GM18505 (cell line): ENCODE measurements at regions not wholly inside any gene's neighbourhood (a gene's known extent, or its start where the extent isn't known, plus 50 kb on each side); places are given as distances from the start of the nearest gene placed in this dataset.

Experiments
- ATAC-seq: cut with Tn5 transposase; IDR thresholded peaks from one replicate; pipeline ENCODE4 v1.9.1; 2021; ENCODE audit not compliant: unreplicated experiment
- POLR2A ChIP-seq: IDR thresholded peaks from 4 replicates; pipeline ENCODE4 v1.6.1; 2011; ENCODE audit warnings: borderline replicate concordance; ENCODE audit not compliant: insufficient read depth, insufficient read length; ENCODE audit errors: extremely low read depth

DNA sequence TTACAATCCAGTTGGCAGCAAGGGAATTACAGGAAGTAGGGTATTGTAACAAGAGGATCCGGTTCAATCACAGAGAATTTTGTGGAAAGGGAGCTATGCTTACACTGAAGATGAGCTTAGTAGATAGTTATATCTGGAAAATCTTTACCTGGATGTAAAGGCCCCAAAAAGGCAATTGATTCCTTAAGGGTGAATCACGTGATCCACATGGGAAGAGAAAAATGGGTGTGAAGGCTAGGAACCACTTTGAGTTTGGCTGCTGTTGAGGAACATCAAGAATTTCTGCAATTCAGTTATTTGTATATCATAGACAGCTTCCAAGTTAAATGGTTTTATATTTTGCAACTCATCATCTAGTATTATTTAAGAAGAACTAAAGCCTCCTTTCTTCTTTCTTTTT lies 194.0 kb upstream of the ARHGAP24 start:
- ATAC-seq, result no peak
- no peak for TF ChIP-seq POLR2A

DNA sequence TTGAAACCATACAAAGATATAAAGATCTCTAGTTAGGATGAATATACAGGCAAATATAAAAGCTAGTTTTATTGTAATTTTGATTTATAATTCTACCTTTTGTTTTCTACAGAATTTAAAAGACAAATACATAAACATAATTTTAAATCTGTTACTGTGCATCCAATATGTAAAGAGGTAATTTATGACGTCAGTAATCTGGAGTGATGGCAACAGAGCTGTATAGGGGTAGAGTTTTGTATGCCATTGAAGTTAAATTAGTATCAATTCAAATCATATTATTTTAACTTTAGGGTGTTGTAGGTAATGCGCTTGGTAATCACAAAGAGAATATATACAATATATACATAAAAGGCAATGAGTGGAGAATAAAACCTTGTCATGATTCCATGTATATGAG lies 183.7 kb upstream of the ARHGAP24 start:
- TF ChIP-seq POLR2A, result no peak
- no peak for ATAC-seq

DNA sequence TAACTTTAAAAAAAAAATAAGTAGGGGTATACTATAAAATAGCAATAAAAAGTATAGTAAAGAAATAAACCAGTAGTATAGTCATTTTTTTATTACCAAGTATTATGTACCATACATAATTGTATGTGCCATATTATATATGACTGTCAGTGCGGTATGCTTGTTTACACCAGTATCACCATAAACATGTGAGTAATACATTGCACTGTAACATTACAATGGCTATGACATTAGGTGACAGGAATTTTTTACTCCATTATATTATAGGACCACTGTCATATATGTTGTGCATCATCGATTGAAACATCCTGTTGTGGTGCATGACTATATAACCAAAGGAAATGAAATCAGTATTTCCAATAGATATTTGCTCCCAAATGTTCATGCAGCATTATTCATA lies 176.9 kb upstream of the ARHGAP24 start:
- no peak for TF ChIP-seq POLR2A
- no peak for ATAC-seq

DNA sequence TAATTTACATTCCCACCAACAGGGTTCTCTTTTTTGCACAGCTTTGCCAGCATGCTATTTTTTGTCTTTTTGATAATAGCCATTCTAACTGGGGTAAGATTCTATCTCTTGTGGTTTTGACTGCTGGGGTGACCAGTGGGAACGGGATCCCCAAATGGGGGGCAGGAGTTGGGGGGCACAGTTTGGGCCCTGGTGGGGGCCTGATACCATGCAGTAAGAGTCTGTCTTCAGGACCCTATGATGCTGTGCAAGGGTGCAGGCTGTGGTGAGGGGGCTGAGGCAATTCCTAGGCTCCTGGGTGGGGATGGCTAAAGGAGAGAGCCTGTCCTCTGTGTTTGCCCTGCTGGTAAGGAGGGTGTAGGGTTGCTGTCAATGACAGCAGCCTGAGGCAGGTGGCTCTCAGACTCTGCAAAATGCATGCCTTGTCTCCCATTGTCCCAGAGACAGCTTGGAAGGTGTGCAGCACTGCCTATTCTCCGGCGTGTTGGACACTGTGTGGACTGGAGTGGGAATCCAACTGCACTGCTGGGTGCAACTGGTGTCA lies 172.7 kb upstream of the ARHGAP24 start:
- ATAC-seq, result no peak
- TF ChIP-seq POLR2A, result no peak

DNA sequence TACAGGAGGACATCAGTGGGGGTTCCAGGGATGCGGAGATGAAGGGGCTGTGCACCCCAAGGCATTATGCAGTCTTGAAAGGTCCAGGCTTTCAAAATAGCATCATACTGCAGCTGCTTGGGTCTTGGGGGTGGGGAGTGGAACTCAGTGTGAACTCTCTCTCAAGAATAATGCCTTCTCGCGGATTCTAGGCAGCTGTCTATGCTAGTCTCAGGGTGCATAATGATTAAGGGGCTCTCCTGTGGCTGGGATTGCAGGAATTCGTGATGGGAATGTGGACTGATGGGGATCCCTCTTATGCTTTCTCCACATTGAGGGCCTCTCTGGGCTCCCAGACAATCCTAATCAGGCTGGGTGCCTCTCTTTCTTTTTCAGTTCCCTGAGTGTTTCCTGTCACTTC lies 172.2 kb upstream of the ARHGAP24 start:
- TF ChIP-seq POLR2A, result no peak
- ATAC-seq, result no peak

DNA sequence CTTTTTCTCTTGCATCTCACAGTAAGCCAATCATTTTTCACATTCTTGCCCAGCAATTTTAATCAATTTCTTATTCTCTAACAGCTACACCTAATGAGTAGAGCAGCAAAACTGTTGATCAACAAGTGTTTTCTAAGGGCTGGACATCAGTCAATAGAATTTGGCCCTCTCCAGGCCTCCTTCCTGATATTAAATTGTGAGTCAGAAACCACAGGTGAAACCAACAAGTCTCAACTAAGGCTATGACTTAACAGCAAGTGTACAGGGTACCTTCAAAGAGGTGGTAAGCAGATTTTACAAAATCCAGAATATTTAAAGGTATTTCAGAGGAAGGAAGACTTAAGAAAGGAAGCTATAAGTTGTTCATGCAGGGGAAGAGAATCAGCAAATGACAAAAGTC lies 156.5 kb upstream of the ARHGAP24 start:
- ATAC-seq, result no peak
- no peak for TF ChIP-seq POLR2A

DNA sequence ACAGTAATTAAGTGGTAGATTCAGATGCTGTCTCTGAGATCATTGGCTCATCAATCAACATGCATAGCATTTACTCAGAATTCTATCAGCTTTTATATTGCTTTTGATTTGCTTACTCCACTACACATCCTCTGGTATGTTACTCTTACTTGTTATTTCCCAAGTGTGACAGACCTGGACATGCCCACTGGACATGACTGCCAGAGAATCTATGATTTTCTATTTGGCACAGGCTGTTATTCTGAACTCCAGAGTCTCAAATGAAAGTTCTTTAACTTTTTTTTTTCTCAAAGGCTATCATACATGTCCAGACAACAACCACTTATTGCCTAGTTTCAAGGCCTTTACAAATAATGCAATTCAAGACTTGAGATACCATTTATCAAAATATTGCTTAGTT lies 116.1 kb upstream of the ARHGAP24 start:
- no peak for TF ChIP-seq POLR2A
- no peak for ATAC-seq

DNA sequence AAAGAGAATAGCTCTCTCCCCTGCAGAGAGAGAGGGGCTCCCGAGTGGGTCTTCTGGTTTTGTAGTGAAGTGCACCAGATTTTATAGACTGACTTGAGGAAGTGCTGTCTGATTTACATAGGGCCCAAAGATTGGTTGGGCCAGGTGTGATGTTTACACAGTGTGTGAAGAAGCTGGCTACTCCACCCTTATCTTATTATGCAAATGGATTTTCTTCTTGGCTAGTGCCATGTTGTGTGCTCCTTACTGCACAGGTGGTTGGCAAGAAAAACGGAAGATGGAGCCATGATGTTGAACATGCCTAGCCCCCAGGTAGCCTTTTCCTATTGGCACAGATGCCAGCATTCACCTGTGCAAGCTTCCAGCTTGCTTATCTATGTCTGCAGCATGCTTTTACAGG lies 112.4 kb upstream of the ARHGAP24 start:
- TF ChIP-seq POLR2A, result no peak
- ATAC-seq, result no peak

DNA sequence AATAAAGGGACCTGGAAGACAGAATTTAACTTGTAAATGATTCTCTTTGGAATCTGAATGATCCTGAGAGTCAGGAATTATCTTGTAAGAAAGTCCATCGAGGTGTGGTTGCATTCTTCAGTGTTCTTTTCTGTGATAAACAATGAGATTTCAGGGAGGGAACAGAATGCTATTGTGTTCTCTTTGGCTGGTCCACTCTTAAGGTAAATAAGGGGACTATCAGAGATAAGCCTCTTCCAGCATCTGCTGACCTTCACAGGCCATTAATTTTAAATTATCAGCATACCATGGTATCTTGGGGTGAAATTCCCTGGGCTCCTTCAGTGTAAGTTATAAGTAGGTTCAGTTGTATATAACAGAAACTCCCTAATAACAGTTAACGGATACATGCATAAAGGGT lies 107.1 kb upstream of the ARHGAP24 start:
- ATAC-seq, result no peak
- no peak for TF ChIP-seq POLR2A

DNA sequence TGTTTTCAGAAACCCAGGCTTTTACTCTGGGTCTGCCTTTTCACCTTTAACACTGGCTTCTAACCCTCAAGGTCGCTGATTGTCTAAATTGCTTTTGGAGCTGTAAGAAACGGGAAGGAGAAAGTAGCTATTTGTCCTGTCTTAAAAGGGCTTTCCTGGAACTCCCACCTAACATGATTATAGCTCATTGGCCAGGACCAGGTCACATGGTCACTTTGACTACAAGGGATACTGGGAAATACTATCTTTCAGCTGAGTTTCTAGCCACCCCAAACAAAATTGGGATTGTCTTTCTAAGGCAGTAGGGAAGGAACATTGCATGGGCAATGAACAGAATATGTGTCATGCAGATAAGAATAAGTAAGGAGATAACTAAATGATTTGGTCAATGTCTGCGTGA lies 106.7 kb upstream of the ARHGAP24 start:
- ATAC-seq, result no peak
- no peak for TF ChIP-seq POLR2A

DNA sequence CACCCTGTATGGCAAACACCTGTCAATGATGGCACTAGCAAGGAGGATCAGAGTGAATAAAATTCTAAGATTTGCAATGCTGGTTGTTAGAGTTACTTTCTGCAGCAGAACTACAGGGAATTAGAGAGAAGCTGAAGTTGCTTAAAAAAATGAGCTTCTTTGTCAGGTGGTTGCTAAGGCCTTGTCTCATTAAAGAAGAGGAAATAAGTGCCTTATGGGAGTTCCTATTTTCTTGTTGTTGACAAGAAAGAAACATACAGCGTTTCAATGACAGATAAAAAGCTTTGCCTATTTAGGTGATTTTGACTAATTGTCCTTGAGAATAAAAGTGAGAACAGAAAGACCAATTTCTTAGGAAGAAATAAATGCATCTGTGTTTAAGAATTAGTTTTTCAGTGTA lies 106.0 kb upstream of the ARHGAP24 start:
- TF ChIP-seq POLR2A, result no peak
- no peak for ATAC-seq

DNA sequence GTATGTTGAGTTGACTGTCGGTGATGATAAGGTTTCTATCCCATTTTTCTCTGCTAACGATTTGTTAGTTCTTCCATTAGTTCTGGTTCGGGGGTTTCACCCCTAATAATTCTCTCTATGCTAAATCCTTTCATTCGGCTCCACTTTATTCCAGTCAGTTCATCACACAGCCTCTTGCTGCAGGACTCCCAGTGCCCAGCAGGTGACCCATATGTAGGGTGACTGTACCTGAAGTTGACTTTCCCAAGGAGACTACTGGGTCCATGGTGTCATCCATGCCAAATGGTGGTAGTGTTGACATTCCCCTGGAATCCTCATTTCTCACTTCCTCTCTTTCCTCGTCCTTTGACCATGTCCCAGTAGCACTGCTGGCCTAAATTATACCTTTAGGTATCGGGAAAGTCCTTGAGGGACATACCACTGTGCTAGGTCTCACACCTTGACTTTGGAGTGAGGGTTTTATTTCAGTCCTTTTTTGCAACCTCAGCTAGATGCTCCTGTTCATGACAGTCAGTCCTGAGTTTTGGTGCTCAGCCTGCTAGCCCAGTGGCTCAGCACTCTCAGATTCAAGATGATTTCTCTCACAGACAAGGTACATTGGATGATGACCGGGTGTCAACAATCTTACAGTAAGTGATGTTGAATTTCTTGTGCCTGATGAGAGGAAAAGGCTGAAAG lies 105.1 kb upstream of the ARHGAP24 start:
- TF ChIP-seq POLR2A, result no peak
- peak; percentile 12 for ATAC-seq

DNA sequence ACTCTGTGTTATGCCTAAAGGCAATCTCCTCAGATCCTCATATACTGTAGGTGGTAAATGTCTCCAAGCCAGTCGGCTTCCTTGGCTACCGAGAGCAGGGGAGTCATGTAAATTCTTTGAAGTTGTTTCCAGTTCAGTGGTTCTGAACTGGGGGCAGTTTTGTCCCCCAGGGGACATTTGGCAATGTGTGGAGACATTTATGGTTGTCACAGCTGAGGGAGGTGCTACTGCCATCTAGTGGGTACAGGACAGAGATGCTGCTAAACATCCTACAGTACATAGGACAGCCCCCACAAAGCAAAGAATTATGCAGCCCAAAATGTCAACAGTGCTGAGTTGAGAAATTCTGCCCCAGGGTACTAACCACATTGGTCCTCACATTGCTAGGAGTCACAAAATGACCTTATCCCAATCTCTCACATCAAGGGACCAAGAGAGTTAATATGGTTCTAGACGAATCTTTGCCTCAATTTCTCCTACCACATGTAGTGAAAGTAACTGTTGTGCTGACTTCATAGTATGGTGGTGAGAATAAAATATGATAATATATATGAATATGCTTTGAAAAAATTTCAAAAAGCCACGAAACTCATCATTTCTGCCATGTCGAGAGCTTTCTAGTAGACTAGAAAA lies 104.4 kb upstream of the ARHGAP24 start:
- no peak for TF ChIP-seq POLR2A
- ATAC-seq, result peak; percentile 89

DNA sequence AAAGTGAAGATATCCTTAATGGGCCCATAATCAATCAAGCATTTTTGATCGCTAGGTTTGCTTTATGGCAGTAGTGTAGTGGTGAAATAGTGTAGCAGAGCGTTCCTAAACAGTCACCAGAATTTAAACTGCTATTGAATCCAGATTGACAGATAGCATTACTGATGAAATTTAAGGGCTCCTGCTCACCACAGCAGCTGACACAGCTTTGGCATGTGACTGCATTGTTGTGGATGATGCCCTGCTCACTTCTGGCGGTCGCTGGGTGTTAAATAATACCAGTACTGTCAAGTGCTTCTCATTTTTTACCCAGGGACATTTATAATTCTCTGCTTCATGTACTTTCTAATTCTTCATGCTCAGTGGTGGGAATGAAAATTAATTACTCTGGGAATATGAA lies 102.0 kb upstream of the ARHGAP24 start:
- no peak for TF ChIP-seq POLR2A
- ATAC-seq, result no peak
